Gastrocnemius medialis (tissue), 4 donors: ENCODE measurements at regions not wholly inside any gene's neighbourhood (a gene's known extent, or its start where the extent isn't known, plus 50 kb on each side); places are given as distances from the start of the nearest gene placed in this dataset.

Experiments
- ATAC-seq, 2 donors: fragments of 150-250 bp; one replicate each; pipeline ENCODE4 v1.9.1; 2016
- DNase-seq, 2 donors: peaks; one replicate each; pipeline ENCODE4 v3.0.0-alpha.2; 2019
- H3K27ac ChIP-seq, 4 donors: fragments of 200-600 bp; sonication (generic); 1 replicate in 1 of 4; 2 replicates in 3 of 4; pipeline ENCODE4 v1.5.1; 2016 to 2018; ENCODE audit warnings: mild to moderate bottlenecking in 2 of 4, moderate library complexity in 1 of 4
- H3K27me3 ChIP-seq, 3 donors: fragments of 200-600 bp; sonication (generic) in 2 of 3; 1 replicate in 1 of 3; 2 replicates in 2 of 3; pipeline versions ENCODE4 v1.5.1 to v1.6.0; 2016 to 2019; ENCODE audit warnings: mild to moderate bottlenecking in 1 of 3, moderate library complexity in 1 of 3
- H3K36me3 ChIP-seq, 2 donors: fragments of 200-600 bp; sonication (generic) in 1 of 2; one replicate each; pipeline ENCODE4 v1.5.1; 2017 to 2018
- H3K4me1 ChIP-seq, 2 donors: fragments of 200-600 bp; sonication (generic) in 1 of 2; one replicate each; pipeline ENCODE4 v1.5.1; 2016 to 2017; ENCODE audit warnings: mild to moderate bottlenecking in 2 of 2
- H3K4me3 ChIP-seq, 4 donors: fragments of 200-600 bp; sonication (generic) in 3 of 4; 1 replicate in 1 of 4; 2 replicates in 3 of 4; pipeline ENCODE4 v1.5.1; 2016 to 2019; ENCODE audit warnings: mild to moderate bottlenecking in 2 of 4
- H3K9me3 ChIP-seq, 3 donors: fragments of 200-600 bp; sonication (generic) in 2 of 3; 1 replicate in 1 of 3; 2 replicates in 2 of 3; pipeline ENCODE4 v1.5.1; 2016 to 2019
- CTCF ChIP-seq, 5 experiments: fragments of 450-650 bp in 3 of 5; fragments of 200-600 bp in 2 of 5; sonication (generic) in 2 of 5; IDR thresholded peaks in 4 of 5; conservative IDR thresholded peaks in 1 of 5; 1 replicate in 4 of 5; 2 replicates in 1 of 5; pipeline ENCODE4 v1.5.1; 2016 to 2019; ENCODE audit warnings: antibody characterized with exemption in 5 of 5, mild to moderate bottlenecking in 3 of 5, moderate library complexity in 3 of 5
- POLR2A ChIP-seq, 2 donors: fragments of 450-650 bp; IDR thresholded peaks; one replicate each; pipeline ENCODE4 v1.6.1; 2017; ENCODE audit warnings: antibody characterized with exemption in 2 of 2, mild to moderate bottlenecking in 2 of 2, moderate library complexity in 2 of 2
- in situ Hi-C, 4 donors: fragments of 200-750 bp; cut with MboI; loops; one replicate each; pipeline versions ENCODE4 v1.15.0 to v1.8.0; 2017; ENCODE audit warnings: low sequenced_read_pairs in 4 of 4
- intact Hi-C: fragments of 100-400 bp; cut with DNase I; formaldehyde crosslinking; loops from one replicate; pipeline ENCODE4 v1.15.1; 2023; ENCODE audit warnings: low total_unique reads

DNA sequence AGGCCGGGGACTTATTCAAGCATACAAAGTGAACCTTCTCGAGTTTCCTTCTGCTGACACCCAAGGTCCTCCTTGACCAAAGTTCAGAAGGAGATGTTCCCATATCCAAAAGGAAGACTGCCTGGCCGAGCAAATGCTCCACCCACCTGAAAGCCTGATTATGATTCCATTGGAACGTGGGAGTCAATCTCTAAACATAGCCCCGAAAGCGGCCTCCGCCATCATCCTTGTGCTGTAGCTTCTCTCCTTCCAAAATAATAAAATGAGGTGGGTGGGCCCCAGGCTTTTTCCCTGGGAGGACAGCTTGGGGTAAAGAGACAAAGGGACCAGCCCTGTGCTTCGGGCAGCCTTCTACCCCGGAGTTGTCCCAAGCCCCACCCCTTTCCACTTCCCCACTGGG lies 355.6 kb upstream of the SLC30A5 start:
- Histone ChIP-seq H3K4me1 (peaks cover 0 to 10% of the 10 kb centered on the region in 2 donors), H3K9me3 (no peaks in the 10 kb centered on the region), H3K4me3 (no peak overlapping the region), H3K36me3 (no peaks in the 10 kb centered on the region), H3K27ac (no peak overlapping the region), H3K27me3 (no peaks in the 10 kb centered on the region)
- DNase-seq, result no peak
- in situ Hi-C loops, result no loop called here
- intact Hi-C loops, result no loop called here
- no peak for TF ChIP-seq POLR2A (IDR thresholded peaks at IDR 0.05)
- TF ChIP-seq CTCF (IDR thresholded peaks at IDR 0.05 in 4 of 5, conservative IDR thresholded peaks at IDR 0.05 in 1 of 5), result no peak
- ATAC-seq, result no peak

- DNase-seq, result no peak
These were observed 355.0 kb upstream of the SLC30A5 start for GRCh38 chr5:68738841-68739240.

DNA sequence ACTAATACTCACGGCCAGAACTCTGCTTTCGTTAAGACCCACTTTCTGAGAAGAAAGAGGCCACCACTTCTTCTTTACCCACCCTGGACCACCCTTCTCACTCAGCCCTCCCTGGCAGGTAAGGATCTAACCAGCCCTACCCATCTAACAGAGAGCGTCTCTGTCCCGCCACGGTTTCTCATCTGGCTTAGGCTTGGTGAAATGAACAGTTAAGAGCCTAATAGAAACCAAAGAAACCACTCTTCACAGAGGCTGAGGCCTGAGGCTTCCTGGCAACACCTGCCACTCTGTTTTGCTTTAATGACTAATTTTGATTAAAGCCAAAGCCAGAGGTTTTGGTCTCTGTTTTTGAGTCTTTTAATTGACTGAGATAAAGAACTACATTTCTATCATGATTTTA lies 354.1 kb upstream of the SLC30A5 start:
- Histone ChIP-seq H3K4me1 (peaks cover 1 to 10% of the 10 kb centered on the region in 2 donors), H3K36me3 (no peaks in the 10 kb centered on the region), H3K27ac (no peak overlapping the region), H3K4me3 (no peak overlapping the region), H3K27me3 (no peaks in the 10 kb centered on the region), H3K9me3 (no peaks in the 10 kb centered on the region)
- no peak for ATAC-seq
- in situ Hi-C loops (no loop called here), intact Hi-C loops (no loop called here)
- TF ChIP-seq POLR2A (IDR thresholded peaks at IDR 0.05), result no peak
- no peak for TF ChIP-seq CTCF (IDR thresholded peaks at IDR 0.05 in 4 of 5, conservative IDR thresholded peaks at IDR 0.05 in 1 of 5)
- no peak for DNase-seq

More at GRCh38 chr5:68738841-68739240, 355.0 kb upstream of the SLC30A5 start:
- in situ Hi-C loops, result no loop called here
- no peak for ATAC-seq
- no peak overlapping the region for H3K4me3 ChIP-seq
- no peak overlapping the region for H3K27ac ChIP-seq
- H3K27me3 ChIP-seq, result no peaks in the 10 kb centered on the region
- H3K36me3 ChIP-seq, result no peaks in the 10 kb centered on the region
- TF ChIP-seq CTCF (IDR thresholded peaks at IDR 0.05 in 4 of 5, conservative IDR thresholded peaks at IDR 0.05 in 1 of 5) (no peak), POLR2A (IDR thresholded peaks at IDR 0.05) (no peak)
- no peaks in the 10 kb centered on the region for H3K9me3 ChIP-seq
- H3K4me1 ChIP-seq, result peaks cover 0 to 10% of the 10 kb centered on the region in 2 donors
- intact Hi-C loops, result no loop called here

GRCh38 chr5:68740226-68740910 lies 353.4 kb upstream of the SLC30A5 start:
- DNase-seq, result no peak
- H3K36me3 ChIP-seq, result no peaks in the 10 kb centered on the region
- in situ Hi-C loops, result no loop called here
- H3K27me3 ChIP-seq, result no peaks in the 10 kb centered on the region
- intact Hi-C loops, result no loop called here
- no peak overlapping the region for H3K4me3 ChIP-seq
- no peaks in the 10 kb centered on the region for H3K9me3 ChIP-seq
- no peak for ATAC-seq
- H3K27ac ChIP-seq, result peak overlapping the region in 1 of 4 donors; percentile 34
- no peak for TF ChIP-seq CTCF (IDR thresholded peaks at IDR 0.05 in 4 of 5, conservative IDR thresholded peaks at IDR 0.05 in 1 of 5)
- TF ChIP-seq POLR2A (IDR thresholded peaks at IDR 0.05), result no peak
- peaks cover 5 to 10% of the 10 kb centered on the region in 2 donors for H3K4me1 ChIP-seq

DNA sequence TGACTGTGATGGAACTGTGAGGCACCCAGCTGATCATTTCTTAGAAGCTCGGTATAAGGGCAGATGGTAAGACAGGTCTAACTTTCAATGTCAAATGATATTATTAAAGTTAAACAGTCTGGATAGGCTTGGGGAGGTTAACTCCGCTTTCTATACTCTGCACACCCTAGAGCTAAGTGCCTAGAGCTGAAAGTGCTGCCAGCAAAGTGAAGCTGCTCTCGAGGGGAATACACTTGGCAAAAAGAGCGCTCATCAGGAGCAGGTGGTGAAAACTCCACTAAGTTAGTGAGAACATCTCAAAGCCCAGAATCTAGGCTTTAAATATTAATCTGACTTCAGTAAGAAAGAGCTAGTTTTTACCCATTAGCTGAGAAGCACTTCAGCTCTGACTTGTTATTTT lies 349.6 kb upstream of the SLC30A5 start:
- Histone ChIP-seq H3K4me3 (no peak overlapping the region), H3K9me3 (no peaks in the 10 kb centered on the region), H3K27ac (no peak overlapping the region), H3K36me3 (no peaks in the 10 kb centered on the region), H3K27me3 (no peaks in the 10 kb centered on the region), H3K4me1 (peaks cover 23 to 24% of the 10 kb centered on the region in 2 donors)
- ATAC-seq (no peak), DNase-seq (no peak)
- intact Hi-C loops, result no loop called here
- TF ChIP-seq POLR2A (IDR thresholded peaks at IDR 0.05), result no peak
- no peak for TF ChIP-seq CTCF (IDR thresholded peaks at IDR 0.05 in 4 of 5, conservative IDR thresholded peaks at IDR 0.05 in 1 of 5)
- in situ Hi-C loops, result no loop called here
